HG02884 (cell line): ENCODE measurements at regions not wholly inside any gene's neighbourhood (a gene's known extent, or its start where the extent isn't known, plus 50 kb on each side); places are given as distances from the start of the nearest gene placed in this dataset.

Experiments
- ATAC-seq: cut with Tn5 transposase; IDR thresholded peaks from one replicate; pipeline ENCODE4 v1.9.1; 2021; ENCODE audit warnings: mild to moderate bottlenecking, moderate library complexity; ENCODE audit not compliant: unreplicated experiment

- no peak for ATAC-seq
Observed at GRCh38 chr11:39145346-39145745, 2314.1 kb downstream of the LRRC4C start.

GRCh38 chr11:39144351-39145130 is 2314.9 kb downstream of the LRRC4C start:
- no peak for ATAC-seq

GRCh38 chr11:39139581-39139980 is 2319.9 kb downstream of the LRRC4C start:
- ATAC-seq, result no peak

- no peak for ATAC-seq
Observed at GRCh38 chr11:39120890-39121289, 2338.6 kb downstream of the LRRC4C start.

DNA sequence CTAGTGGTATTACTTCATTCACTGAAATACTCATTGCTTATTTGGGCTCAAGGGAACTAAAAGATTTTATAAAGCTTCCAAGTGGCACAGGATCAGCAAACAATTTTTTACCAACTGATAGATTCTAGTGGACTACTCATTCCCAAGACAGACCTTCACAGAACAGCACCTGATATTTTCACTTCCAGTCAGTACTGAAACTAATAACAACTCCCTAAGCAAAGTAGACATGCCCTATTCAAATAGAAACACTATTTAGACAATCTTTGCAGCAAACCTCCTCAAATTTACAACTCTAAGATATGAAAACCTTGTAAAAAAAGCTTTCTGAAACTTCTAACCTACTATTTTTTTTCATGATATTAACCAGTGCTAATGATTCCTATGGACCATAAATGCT is 2345.8 kb downstream of the LRRC4C start:
- no peak for ATAC-seq

DNA sequence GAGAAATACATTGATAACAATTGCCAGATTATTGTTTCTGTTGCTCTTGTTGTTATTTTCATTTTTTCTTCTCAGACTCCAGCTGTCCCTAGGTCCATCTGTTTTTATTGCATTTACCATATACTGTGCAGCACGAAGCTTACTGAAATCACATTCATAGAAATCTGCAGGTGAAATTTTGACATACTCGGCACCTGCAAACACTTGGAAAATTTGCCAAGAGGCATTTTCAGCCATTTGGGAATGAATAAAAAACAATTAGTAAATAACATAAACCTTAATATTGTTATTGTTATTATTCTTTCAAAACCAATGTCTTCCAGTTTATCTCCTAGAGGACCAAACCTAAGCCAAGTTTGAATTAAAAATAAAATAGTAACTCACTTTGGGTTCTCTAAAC is 2357.2 kb downstream of the LRRC4C start:
- ATAC-seq, result no peak

GRCh38 chr11:39078465-39078864 is 2381.0 kb downstream of the LRRC4C start:
- no peak for ATAC-seq

- ATAC-seq, result no peak
Observed at GRCh38 chr11:39037611-39038010, 2421.8 kb downstream of the LRRC4C start.

GRCh38 chr11:39036021-39036420 is 2423.4 kb downstream of the LRRC4C start:
- no peak for ATAC-seq

DNA sequence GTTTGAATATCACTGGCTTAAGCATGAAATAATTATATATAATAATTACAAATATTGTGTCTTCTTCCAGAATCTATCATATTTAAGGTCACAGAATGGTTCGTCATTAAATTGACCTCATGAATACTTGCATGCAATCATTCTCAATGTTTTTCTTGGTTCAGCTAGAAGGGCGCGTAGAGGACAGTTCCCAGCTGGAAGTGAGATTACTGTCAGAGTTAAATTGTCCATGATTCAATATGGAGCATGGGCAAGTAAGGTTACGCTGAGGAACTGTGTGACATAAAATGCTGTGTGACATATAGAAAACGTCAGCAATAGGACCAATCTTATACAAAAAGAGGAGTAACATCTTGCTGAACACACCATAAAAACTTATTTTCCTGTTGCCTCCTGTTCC is 2423.5 kb upstream of the RAG2 start:
- ATAC-seq, result no peak

DNA sequence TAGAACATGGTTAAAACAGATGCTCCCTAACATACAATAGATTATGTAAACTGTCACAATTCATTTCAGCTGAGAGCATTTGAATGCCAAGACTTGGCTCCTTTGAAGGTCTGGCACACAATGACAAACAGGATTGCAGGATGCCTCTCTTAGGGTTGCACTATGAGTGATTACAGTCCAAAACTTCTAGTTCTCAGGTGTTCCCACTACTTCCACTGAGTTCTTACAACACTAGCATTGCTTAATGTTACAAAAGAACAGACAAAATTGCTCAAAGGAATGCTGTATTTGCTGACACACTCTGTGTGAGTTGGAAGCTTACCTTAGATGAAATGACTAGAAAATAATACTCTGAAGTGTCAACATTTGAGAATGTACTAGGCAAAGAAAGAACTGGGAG is 2413.8 kb upstream of the RAG2 start:
- ATAC-seq, result no peak

GRCh38 chr11:38990841-38991240 is 2392.8 kb upstream of the RAG2 start:
- ATAC-seq, result no peak

DNA sequence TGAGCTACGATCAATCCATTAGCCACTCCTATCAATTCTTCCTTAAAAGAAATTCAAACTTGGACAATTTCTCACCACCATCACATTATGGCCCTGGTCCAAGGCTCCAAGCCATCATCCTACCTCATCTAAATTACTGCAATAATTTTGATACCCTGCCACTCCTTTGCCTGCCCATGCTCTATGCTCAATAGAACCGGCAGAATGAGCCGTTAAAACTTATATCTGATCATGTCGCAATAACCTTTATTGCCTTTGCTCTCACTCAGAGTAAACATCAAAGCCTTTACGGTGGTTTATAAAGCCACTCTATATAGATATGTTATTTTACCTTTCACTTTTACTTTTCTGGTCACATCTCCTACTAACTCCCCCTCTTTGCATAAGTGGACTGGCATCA is 2392.1 kb upstream of the RAG2 start:
- ATAC-seq, result no peak

GRCh38 chr11:38988908-38989307 is 2390.9 kb upstream of the RAG2 start:
- no peak for ATAC-seq

DNA sequence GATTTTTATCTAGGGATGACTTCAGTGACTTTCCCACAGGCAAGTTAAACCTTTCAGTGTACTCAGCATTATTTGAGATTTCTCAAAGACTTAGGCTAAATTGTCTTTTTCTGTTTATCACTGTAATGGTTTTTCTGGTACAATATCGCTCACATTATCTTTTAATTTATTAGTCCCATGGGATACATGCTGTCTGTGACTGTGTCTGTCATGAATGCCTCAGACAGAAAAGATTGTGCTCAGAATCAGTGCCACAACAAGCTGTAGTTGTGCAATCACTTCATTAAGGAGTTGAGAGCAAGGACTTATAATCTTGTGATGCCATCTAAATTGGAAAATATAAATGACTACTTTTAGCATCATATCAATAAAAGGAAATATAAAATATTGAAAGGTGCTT is 2374.2 kb upstream of the RAG2 start:
- ATAC-seq, result no peak

DNA sequence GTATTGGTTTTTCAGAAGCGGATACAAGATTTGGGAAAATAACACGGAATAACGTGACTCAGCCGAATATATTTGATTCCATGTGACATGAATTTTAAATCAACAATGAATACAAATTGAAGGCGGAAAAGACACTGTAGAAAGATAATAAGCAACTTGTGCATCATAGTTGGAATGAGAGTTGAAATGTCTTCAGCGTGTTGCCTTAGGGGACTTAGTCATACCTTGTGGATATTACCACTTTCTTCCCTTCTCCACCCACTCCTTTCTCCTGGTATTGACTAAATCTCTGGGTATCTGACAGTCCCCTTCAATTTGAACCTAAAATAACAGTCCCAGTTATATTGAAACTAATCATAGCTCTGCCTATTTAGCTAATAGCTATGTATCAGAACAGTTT is 2373.1 kb upstream of the RAG2 start:
- ATAC-seq, result no peak

DNA sequence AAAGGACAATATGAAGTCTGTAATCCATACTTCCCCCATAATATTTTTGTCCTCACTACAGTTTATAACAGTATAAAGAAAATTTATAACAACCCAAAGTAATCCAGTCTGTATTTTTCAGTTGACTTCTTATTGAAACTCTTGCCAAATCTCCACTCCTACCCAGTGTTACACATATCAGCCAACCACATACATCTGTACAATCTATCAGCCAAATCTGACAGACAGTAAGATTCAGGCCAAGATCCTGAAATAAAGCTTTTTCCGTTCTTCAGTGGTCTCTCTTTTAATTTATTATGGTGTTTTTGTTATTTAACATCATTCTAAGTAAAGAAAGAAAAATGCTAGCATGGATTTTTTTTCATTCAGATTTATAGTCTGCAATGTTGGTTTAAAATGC is 2370.9 kb upstream of the RAG2 start:
- no peak for ATAC-seq

GRCh38 chr11:38952698-38953097 is 2354.7 kb upstream of the RAG2 start:
- no peak for ATAC-seq

DNA sequence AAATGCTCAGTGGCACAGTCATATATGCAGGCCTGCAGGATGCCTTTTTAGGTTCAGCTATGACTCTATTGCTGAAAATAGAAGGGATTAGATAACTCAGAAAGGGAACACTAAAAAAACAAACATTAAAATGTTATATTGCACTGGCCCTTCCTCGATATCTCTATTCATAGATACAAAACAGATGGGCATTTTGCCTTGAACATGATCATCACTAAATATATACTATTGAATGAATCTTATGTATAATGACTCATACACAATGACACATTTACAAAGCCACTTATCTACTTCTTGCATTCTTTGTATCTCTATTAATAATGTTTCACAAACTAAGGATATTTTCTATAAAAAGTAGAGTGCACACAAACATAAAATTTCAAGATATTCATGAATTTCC is 2352.8 kb upstream of the RAG2 start:
- no peak for ATAC-seq

DNA sequence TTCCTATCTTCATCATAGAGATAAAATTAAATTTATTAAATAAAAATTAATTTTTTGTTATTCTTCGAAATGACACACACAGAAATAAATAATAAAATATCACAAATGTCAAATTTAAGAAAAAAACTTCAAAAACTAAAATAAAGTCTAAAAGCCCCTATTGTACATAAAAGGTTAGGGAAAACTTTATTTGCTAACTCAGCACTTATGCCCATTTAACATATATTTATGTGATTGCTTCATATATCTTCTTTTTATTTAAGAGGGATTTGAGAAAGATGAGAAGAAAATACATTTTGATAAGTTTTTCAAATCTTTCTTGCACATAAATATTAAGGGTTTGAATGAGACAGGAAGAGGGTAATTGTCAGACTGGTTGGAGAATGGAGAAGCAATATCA is 2350.4 kb upstream of the RAG2 start:
- ATAC-seq, result no peak

GRCh38 chr11:38937709-38938108 is 2339.7 kb upstream of the RAG2 start:
- no peak for ATAC-seq

- no peak for ATAC-seq
Observed at GRCh38 chr11:38935941-38936340, 2337.9 kb upstream of the RAG2 start.

GRCh38 chr11:38927993-38928392 is 2330.0 kb upstream of the RAG2 start:
- ATAC-seq, result no peak
